ENCODE measurements at regions not wholly inside any gene's neighbourhood (a gene's known extent, or its start where the extent isn't known, plus 50 kb on each side); places are given as distances from the start of the nearest gene placed in this dataset.

DNA sequence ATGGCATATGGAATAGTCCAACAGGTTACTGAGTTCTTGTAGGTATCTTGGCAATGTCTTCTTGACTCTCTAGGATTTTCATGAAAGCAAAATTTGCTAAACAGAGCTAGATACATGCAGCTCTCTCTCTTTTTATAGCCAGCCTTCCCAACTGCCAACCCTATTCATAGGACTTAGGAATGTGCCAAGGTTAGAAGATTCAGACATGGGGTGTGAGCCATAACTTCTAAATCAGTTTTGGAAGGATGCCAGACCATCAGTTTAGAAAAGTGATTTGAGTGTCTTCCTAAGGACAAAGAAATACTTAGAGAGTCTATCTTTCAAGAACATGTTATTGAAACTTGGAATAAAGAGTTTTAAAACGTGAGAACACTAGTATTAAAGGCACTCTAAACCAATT, 619.5 kb upstream of the FANCL start:
- no peak for DNase-seq (ENCODE audit: low read depth)

DNA sequence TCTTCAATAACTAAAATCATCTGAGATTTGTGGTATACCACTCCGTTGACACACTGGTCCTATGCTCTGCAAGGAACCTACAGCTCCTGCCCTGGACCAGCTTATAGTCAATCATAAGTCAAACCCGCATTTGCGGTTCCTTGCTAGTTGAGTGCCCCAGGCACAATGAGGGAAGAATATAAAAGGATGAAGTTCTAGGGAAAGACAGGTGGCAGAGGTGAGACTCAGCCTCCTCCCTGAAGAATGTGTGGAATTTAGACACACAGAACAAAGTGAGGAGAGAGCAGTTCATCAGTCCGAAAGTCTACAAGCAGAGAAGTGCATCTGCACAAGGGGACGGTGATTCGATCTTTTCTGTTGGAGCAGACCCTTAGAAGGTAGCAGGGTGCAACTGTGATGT, 615.0 kb upstream of the FANCL start:
- DNase-seq (ENCODE audit: low read depth) = no peak

DNA sequence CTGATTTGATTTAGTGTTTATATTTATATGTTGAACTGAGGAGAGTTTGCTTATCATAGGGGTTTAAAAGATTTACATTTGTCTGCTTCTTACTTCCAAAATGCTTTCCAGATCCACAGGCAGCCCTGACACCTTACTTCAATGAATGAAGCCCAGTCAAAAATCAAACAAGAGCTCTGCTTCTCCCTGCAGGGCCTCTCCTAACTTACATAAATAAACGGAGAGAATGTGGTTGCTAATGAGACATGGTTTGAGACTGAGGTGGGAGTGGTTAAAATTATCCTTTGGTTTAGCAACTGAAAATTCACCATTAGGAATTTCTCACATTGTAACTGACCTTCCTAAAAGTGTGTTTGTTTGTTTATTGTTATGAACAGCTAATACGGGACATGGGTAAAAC, 612.3 kb upstream of the FANCL start:
- DNase-seq (ENCODE audit: low read depth) = no peak

DNA sequence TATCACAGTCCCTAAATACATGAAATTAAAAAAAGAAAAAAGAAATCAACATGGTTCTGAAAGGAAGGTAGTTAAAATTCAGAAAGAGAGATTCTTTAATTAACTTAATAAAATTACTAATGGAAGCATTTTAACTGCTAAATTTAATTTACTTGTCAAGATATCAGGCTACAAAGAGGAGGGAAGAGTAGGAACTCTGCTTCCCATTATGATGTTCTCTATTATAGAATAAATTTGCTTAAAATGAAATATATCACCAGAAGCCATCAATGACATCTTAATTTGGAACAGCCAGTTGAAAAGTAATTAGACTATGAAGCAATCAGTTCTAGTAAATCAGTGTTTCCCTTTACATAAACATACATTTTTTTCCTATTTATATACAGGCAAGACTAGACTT, 611.8 kb upstream of the FANCL start:
- no peak for DNase-seq (ENCODE audit: low read depth)

DNA sequence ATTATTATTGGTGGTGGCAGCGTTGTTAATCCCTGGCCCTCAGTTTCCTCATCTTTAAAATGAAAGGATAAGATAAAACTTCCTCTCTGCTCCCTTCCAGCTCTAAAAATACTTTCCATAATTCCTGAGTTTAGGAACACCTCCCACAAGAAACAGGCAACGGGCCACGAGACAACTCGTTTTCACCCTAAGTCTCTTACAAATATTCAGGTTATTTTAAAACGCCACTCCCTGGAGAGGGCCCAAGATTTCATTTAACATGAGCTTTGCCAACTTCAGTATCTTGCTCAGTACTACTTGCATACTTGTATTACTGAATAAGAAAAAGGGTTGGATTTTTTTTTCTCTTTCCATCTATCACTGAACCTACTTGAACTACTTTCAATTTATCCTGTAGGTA, 611.1 kb upstream of the FANCL start:
- no peak for DNase-seq (ENCODE audit: low read depth)

DNA sequence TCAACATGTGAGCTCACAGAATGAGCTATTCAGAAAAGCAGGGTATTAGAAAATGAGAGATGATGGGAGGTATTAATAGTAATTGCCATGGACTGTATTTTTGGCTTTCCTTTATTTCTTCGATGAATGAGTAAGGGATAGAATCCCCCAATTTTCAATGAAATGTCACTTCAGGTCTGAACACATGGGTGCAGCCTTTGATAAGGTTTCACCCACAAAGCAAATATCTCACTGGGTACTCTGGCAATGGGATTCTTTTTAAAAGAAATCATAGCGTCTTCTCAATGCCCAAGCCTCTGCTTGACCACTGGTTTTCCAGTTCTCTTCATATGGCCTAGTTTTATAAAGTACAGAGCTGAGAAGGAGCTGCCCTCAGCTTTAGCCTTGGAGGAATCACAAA, 610.5 kb upstream of the FANCL start:
- no peak for DNase-seq (ENCODE audit: low read depth)

DNA sequence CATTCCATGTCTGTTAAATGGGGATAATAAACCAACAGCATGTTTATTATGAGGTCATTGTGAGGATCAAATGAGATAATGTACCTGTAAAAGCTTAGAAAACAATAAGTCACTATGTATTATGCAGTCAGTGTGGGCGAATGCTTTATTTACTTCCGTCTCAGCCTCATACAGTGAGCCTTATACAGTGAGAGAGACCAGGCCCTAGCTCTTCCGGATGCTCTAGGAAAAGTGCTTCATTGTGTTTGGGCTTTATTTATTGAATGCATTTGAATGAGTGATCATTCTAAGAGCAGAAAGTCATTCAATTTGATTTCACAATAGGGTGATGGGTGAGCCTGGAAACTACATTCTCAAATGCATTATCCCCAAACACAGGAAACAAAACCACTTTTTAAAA, 603.9 kb upstream of the FANCL start:
- no peak for DNase-seq (ENCODE audit: low read depth)

DNA sequence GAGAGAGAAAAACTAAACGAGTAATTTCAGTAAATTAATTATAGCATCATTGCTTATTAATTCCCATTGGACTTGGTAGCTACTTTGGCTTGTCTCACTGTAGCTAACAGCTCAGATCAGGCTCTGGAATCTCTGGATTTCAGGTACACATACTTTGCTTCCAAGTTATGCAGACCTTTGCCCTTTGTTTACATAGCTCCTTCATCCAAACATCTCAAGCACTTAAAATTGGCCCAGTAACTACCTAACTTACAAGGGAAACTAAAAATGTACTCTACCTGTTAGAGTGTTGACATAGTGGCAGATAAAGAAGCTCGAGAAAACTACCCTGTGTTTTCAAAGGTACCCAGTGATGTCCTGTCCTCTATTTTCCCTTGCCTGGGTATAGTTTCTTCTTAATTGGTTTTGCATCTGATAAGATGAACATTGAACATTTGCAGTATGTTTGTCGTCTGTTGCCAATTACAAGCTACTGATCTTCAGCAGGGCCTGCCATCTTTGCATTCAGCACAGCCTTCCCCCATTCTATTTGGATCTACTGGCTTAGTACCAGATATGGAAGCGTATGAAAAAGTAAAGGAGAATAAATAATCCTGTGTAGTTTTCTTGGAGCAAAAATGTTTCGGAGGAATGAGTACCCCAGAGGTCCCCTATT, 601.5 kb upstream of the FANCL start:
- DNase-seq (ENCODE audit: low read depth) = no peak

DNA sequence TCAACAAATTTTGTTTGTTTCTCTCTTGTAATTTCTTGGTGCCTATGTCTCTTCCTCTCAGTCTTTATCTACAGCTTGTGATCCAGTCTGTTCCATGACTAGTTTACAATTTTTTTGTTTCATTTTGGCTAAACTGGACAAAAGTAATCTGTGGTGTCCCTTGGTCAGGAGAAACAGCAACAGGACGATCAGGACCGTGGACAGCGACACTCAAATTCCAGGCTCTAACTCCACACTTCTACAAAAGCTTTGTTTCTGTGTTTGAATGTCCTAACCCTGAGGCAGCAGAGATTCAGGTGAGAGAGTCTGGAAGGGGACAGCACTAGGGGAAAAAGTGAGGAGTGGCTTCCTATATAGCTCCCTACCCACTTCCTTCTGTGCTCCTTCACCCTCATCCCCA, 593.3 kb upstream of the FANCL start:
- no peak for DNase-seq (ENCODE audit: low read depth)

DNA sequence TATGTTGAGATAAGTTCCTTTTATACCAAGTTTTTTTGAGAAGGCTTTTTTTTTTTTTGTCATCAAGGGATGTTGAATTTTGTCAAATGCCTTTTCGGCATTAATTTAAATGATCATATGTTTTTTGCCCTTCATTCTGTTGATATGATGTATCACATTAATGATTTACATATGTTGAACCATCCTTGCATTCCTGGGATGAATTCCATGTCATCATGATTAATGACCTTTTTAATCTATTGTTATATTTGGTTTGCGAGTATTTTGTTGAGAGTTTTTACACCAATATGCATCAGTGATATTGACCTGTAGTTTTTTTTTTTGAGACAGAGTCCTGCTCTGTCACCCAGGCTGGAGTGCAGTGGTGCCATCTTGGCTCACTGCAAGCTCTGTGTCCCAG, 585.7 kb upstream of the FANCL start:
- no peak for DNase-seq (ENCODE audit: low read depth)

DNA sequence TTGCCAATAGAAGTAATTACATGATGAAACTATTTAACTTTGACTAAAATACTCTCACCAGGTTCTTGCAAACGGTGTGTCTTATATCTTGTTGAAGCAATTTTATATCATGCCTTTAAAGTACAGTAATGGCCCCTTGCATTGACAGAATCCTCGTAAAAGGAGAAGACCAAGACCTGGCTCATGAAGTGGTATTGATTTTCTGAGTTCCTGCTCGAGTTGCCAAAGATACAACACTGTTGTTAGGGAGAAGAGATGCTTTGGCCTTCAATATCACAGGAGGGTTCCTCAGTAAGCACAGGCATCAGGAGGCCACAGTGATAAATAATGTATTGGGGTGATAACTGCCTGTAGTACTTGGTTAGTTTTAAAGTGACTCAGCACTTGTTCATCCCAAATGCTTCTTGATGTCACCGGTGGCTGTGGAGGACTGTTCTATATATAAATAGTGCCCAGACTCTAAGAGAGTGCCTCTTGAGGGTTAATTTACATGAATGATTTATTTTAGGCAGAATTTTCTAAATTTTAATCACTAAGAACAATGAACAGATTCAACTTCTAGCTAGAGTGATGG, 571.7 kb upstream of the FANCL start:
- no peak for DNase-seq (ENCODE audit: low read depth)

DNA sequence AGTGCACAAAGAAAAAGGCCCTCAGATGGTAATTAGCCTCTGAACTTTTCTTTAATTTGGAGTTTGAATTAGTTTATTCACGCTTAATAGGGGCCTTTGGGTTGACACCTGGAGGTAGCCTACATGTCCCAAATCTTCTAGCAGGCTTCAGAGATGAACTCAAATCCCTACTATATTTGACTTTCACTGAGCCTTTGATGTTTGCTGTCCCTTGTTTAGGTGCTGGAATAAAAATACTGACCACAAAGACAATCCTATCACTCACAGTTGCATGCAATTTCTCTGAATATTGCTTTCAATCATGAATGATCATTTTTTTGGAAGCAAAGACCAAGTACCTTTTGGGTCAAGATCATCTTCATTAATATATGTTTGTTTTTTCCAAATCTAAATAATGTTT, 564.0 kb upstream of the FANCL start:
- no peak for DNase-seq (ENCODE audit: low read depth)

DNA sequence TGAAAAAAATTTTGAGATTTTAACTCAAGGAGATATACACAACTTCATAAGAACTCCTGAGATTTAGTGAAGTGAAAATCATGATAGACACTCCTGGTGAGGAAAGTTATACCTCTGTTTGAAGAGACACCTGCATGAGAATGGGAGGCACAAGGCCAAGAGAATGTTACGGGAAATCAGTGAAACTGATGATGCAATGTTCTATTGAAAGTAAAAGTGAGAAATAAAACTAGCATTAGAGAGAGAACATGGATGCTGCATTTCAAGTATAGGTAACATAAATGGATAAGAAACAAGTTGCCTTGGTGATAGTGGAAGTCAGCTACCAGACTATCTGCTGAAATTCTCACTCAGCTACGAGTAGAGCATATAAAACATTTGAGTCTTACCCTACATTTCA, 562.1 kb upstream of the FANCL start:
- no peak for DNase-seq (ENCODE audit: low read depth)

DNA sequence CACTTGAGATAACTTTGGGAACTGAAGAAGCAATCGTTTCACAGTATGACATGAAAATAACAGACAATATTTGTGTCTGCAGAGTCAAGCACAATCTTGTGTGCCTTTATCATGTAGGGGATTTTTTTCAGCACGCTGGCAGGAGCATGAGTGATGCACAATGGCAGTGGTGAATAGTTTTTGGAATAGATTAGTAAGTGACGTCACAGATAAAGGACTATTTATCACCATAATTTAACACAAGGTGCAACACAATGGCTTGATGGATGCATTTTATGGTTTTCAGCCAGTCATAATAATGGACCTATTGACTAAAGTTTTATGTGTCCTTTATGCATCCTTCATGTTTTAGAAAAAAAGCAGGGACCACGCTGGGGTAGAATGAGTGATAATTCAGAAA, 559.8 kb upstream of the FANCL start:
- no peak for DNase-seq (ENCODE audit: low read depth)

DNA sequence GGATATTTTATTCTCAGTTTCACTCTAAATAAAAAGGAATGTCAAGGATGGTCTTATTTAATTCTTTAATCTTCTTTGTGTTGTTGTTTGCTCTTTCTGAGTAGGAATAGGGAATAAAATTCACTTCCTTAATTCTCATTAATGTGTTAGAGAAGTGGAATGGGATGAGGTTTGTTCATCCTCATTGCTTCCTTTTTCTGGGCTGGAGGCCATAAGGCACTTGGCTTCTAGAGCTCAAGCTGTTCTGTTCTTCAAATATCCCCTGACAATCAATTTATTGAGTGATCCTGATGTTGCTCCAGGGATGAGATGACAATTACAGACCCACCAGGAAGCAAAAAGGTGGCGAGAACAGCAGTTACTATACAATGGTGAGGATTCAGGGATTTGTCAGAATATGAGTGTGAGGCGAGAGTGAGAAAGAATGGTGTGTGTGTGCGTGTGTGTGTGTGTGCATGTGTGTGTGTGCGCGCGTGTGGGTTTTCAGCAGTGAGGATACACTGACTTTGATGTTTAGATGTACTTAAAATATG, 557.6 kb upstream of the FANCL start:
- DNase-seq (ENCODE audit: low read depth) = no peak

DNA sequence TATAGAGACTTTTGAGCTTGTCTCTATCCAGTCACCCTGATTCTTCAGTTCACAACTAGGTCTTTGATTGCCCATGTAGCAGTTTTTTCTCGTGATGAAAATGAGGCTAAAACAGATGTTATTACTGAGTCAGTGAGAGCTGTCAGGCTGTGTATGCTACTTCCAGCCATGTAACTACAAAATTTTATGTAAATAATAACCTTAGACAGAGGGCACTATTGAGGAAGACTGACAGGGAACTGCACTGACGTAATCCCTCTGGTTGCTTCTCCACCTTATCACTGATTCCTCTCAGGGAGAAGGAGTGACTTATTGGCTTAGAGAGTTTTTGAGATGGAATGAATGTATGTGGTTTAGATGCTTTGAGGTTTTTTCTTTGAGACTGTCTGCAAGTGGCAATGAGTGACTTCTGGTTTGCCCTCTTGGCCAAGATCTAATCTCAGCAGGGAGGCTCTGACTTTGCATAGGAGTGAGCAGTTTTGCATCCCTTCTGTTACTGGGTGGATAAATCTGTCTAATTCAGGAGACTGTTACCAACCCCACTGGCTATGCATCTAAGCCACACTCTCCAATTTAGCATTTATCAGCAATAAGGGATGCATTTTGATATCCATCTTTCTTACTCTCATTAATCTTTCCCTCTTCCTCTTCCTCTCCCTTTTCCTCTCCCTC, 555.2 kb upstream of the FANCL start:
- DNase-seq (ENCODE audit: low read depth) = no peak

DNA sequence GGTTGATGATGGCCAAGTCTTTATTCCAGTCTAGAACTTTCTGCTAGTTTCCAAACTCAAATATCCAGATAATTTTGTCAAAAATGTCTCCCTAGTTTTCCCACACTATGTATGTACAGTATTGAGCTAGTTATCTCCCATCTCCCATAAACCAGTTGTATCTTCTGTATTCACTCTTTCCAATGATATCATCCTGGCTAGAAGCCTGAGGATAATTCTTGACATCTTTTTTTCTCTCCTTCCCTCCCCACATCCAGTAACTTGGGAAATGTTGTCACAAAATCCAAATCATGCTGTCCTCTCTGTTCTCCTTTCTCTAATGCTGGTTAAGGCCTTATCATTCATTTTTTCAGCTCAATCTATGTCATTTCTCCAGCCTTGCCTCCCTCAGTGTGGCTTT, 553.8 kb upstream of the FANCL start:
- DNase-seq (ENCODE audit: low read depth) = no peak

DNA sequence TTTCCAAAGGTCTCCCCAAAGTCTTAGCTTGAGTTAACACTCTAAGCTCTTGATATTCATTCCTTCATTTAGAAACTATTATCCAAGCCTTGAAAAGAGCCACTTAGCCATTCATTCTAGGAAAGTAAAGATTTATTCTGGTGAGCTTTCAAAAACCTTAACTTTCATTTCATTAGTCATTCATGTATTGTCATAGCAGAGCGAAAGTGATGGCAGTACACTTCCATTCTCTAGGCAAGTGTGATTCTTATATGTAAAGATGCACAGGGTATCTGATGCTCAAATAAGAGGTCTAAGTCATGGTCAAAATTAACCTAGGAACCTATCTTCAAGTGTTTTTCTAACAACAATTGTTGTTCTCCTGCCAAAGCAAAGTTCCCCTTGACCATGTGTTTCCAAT, 553.0 kb upstream of the FANCL start:
- DNase-seq (ENCODE audit: low read depth) = no peak

DNA sequence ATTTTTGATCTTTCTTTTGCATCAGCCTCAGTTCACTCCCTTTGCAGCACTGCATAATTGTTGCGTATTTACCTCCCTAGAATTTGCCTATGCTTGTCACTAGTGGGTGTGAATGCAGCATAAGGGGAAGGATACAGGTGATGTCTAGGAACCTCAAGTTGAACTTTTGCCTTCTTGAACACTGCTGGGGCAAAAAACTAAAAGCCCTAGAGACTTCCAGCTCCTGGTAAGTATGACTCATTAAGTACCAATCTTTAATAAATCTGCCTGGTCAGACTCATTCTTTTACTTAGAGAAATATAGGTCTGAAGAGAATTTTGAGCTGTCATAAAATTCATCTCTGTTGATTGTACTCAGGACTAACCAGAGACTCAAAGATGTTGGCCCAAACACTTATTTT, 547.3 kb upstream of the FANCL start:
- no peak for DNase-seq (ENCODE audit: low read depth)

DNA sequence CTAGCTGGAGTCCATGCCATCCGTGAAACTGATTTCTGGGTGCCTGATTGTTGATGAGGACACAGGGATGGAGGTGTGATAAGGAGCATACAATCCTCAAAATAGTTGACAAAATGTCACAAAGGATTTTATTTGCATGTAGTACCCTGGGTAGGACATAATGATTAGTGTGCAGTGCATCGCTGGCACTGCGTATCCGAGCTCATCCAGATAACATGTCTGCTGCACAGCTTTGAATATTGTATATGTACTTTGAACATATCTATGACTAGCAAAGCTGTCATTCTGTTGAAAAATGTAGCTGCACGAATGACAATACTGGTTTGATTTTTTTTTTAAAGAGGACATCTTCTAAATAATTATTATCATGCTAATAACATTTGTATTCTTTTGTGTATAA, 529.7 kb upstream of the FANCL start:
- no peak for DNase-seq (ENCODE audit: low read depth)

DNA sequence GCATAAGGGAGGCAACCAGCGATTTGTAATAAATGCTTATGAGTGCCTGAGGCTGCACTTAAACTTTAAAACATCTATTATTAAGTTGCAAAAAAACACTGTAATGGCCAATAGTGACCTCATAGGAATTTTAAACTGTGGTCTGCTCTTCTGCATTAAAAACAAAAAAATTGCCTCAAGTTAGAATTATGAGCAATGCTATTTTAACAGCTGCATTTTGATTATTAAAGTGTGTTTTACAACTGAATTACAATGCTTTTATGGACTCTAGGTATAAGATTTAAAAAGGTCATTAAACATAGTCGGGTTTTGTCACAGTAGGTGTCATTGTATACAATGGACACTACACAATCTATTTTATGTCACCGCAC, 528.7 kb upstream of the FANCL start:
- DNase-seq (ENCODE audit: low read depth) = no peak

DNA sequence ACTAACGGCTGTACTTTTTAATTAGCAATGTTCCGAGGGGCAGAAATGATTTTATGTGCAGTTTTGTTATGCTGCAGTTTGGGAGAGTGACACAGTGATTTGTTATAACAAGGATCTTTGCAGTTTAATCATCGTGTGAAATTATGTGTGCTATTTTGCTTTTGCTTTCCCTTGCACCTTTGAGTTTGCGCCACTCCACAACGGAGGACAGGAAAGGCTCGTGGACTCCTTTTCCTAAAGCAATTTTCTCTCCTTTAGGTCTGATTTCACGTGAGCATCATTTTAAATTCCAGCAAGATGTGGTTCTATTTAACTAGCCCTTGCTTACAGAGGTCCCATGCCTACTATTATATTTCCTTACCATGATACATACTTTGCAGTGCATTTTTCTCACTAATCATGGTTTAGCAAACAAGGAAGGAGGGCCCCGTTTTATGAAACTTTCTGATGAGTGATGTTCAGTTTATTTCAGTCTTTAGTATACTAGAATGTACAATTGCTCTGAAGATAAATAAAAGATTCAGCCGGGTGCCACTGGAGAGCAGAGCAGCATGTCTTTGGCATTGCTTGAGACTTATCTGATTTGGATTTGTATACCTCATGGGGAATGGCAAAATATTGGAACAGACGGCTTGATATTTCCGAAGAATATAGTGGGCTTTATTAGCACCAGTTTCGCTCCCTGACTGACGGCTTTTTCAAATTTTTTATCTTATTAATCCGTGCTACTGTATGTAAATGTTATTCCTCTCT, 528.2 kb upstream of the FANCL start:
- DNase-seq (ENCODE audit: low read depth) = no peak

DNA sequence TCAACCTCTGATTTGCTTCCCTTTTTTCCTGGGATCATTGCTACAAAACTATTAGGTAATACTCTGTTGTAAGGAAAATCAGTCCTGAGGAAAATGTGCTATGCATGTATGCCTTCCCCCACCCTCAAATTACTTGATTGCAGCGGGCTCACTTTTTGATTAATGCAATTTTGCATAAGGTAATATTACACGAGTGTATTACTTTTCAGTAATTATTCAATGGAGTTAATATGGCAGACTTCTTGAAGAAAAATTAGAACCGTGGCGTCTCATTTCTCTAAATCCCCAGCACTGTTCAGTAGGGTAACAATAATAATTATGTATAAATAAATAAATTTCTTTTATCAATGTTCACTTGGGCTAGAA, 527.6 kb upstream of the FANCL start:
- no peak for DNase-seq (ENCODE audit: low read depth)

Data from activated T-cell treated with anti-CD3 and anti-CD28 coated beads for 24 hours (primary cell).